IPS-NIHi7 (cell line): ENCODE measurements at regions not wholly inside any gene's neighbourhood (a gene's known extent, or its start where the extent isn't known, plus 50 kb on each side); places are given as distances from the start of the nearest gene placed in this dataset.

ENCODE experiments used
- DNase-seq: peaks from one replicate; pipeline ENCODE4 v3.0.0; 2012; ENCODE audit warnings: mixed read lengths; ENCODE audit errors: extremely low spot score

- DNase-seq, result no peak
Measured at GRCh38 chr6:165913676-165914570, 250.9 kb upstream of the PDE10A start.

- no peak for DNase-seq
Measured at GRCh38 chr6:165910184-165910966, 247.3 kb upstream of the PDE10A start.

DNA sequence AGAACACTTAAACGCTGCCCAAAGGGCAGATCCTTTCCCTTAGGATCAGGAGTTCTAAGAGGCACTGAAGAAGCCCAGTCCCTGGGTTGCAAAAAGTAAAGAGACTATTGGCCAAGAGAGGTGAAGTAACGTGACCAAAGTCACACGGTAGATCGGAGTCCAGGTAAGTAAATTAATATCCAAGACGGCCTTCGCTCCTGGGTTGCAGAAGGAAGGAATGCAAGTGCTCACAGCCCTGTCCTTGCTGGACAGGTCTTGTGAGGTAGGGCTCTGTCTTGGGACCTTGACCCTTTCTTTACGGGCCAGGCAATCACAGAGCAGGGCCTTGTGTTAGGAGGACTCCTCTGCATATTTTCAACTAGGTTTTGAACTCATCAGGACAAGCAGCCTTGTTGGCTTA lies 243.7 kb upstream of the PDE10A start:
- no peak for DNase-seq

GRCh38 chr6:165905744-165906143 lies 242.7 kb upstream of the PDE10A start:
- no peak for DNase-seq

GRCh38 chr6:165900970-165901369 lies 237.9 kb upstream of the PDE10A start:
- no peak for DNase-seq

- DNase-seq, result no peak
Measured at GRCh38 chr6:165899611-165900010, 236.6 kb upstream of the PDE10A start.

GRCh38 chr6:165895421-165896165 lies 232.6 kb upstream of the PDE10A start:
- DNase-seq, result no peak

- DNase-seq, result no peak
Measured at GRCh38 chr6:165894171-165894825, 231.3 kb upstream of the PDE10A start.

GRCh38 chr6:165893431-165893830 lies 230.4 kb upstream of the PDE10A start:
- DNase-seq, result no peak

DNA sequence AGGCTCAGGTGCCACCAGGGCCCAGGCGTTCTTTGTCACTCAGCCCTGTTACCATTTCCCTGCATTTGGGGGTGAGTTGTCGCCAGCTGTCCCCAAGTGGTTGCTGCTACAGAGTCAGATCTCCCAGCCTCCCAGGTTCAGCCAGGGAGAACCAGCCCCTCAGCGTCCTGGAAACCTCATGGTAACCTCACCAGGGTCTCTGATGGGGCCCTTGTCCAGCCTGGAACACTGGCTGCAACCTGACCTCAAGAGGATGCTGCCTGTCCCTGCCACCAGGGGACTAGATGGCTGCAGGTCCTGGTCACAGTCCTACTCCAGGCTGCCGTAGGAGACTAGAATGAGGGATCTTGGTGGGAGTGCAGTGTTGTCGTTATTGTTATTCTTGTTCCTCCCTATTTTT lies 228.3 kb upstream of the PDE10A start:
- peak; percentile 33 for DNase-seq

DNA sequence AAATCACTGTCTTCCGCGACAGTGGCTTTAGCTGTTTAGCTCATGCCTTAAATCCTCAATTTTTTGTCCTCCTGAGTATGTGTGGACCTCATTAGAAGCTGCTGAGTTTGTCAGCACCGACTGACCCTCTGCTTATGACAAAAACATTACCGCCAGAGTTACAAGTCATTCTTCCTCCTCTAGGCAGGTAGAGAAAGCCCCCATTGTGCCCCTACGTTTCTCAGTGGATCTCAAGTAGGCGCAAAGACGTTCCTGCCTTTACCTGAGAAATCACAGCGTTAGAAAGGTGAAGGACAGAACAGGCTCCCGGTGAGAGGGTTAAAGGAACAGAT lies 227.3 kb upstream of the PDE10A start:
- no peak for DNase-seq

GRCh38 chr6:165889636-165890403 lies 226.8 kb upstream of the PDE10A start:
- DNase-seq, result peak; percentile 78

DNA sequence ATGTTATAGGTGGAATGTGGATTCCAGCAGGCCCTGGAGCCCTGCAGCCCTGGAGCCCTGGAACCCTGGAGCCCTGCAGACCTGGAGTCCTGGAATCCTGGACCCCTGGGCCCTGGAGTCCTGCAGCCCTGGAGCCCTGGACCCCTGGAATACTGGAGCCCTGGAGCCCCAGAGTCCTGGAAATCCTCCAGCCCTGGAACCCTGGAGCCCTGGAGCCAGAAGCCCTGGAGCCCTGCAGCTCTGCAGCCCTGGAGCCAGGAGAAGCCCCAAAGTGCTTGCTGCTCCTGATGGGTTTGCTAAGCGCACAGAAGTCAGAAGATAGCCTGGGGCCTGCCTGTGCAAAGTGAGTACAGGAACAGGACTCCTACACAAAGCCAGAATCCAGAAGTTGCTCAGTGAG lies 223.1 kb upstream of the PDE10A start:
- no peak for DNase-seq

- peak; percentile 88 for DNase-seq
Measured at GRCh38 chr6:165884813-165885765, 222.0 kb upstream of the PDE10A start.

GRCh38 chr6:165883851-165884640 lies 221.0 kb upstream of the PDE10A start:
- DNase-seq, result no peak

GRCh38 chr6:165881806-165882205 lies 218.8 kb upstream of the PDE10A start:
- no peak for DNase-seq

GRCh38 chr6:165880686-165881085 lies 217.6 kb upstream of the PDE10A start:
- no peak for DNase-seq

- no peak for DNase-seq
Measured at GRCh38 chr6:165877773-165878172, 214.7 kb upstream of the PDE10A start.

GRCh38 chr6:165877192-165877591 lies 214.2 kb upstream of the PDE10A start:
- DNase-seq, result no peak
